DOHH2 (cell line): ENCODE measurements at regions not wholly inside any gene's neighbourhood (a gene's known extent, or its start where the extent isn't known, plus 50 kb on each side); places are given as distances from the start of the nearest gene placed in this dataset.

Source experiments
- H3F3A ChIP-seq: fragments of 200-600 bp; sonication (generic), shearing (Covaris generic); 2 replicates; pipeline ENCODE4 v1.6.0; 2016; ENCODE audit warnings: antibody characterized with exemption, mild to moderate bottlenecking; ENCODE audit not compliant: control insufficient read depth, insufficient read depth
- H3K27ac ChIP-seq: fragments of 200-600 bp; sonication (generic); 2 replicates; pipeline ENCODE4 v1.5.1; 2014; ENCODE audit warnings: low read depth, mild to moderate bottlenecking, low read length, moderate library complexity
- H3K27me3 ChIP-seq: fragments of 200-600 bp; sonication (generic); 2 replicates; pipeline ENCODE4 v1.6.1; 2014; ENCODE audit warnings: mild to moderate bottlenecking, low read length, mixed read lengths; ENCODE audit not compliant: control insufficient read depth
- H3K36me3 ChIP-seq: fragments of 200-600 bp; sonication (generic); 2 replicates; pipeline ENCODE4 v1.6.1; 2014; ENCODE audit warnings: mild to moderate bottlenecking, low read length, moderate library complexity, mixed read lengths; ENCODE audit not compliant: control insufficient read depth
- H3K4me1 ChIP-seq: fragments of 200-600 bp; sonication (generic); 2 replicates; pipeline ENCODE4 v1.6.1; 2014; ENCODE audit warnings: mild to moderate bottlenecking, low read length, mixed read lengths; ENCODE audit not compliant: control insufficient read depth
- H3K4me2 ChIP-seq: fragments of 200-600 bp; sonication (generic); 2 replicates; pipeline ENCODE4 v1.6.0; 2014; ENCODE audit warnings: mild to moderate bottlenecking, low read length, moderate library complexity
- H3K4me3 ChIP-seq: fragments of 200-600 bp; sonication (generic); 2 replicates; pipeline ENCODE4 v1.5.1; 2014; ENCODE audit warnings: mild to moderate bottlenecking, low read length, mixed read lengths
- H3K79me2 ChIP-seq: fragments of 200-600 bp; sonication (generic); 2 replicates; pipeline ENCODE4 v1.6.1; 2014; ENCODE audit warnings: mild to moderate bottlenecking, low read length, mixed read lengths; ENCODE audit not compliant: control insufficient read depth
- H3K9me2 ChIP-seq: fragments of 200-600 bp; sonication (generic); replicated peaks from 2 replicates; pipeline ENCODE4 v1.6.1; 2014; ENCODE audit warnings: mild to moderate bottlenecking, low read length, mixed read lengths; ENCODE audit not compliant: control insufficient read depth
- H3K9me3 ChIP-seq: fragments of 200-600 bp; sonication (generic); 2 replicates; pipeline ENCODE4 v1.6.1; 2014; ENCODE audit warnings: antibody characterized with exemption, low read length, mixed read lengths; ENCODE audit not compliant: control insufficient read depth, insufficient read depth
- H4K20me1 ChIP-seq: fragments of 200-600 bp; sonication (generic); 2 replicates; pipeline ENCODE4 v1.6.0; 2014; ENCODE audit warnings: low read depth, mild to moderate bottlenecking, antibody characterized with exemption, low read length, moderate library complexity; ENCODE audit not compliant: control insufficient read depth, insufficient read depth
- CTCF ChIP-seq: fragments of 200-600 bp; sonication (generic); IDR thresholded peaks from one replicate; pipeline ENCODE4 v1.5.1; 2014; ENCODE audit warnings: antibody characterized with exemption, mild to moderate bottlenecking, low read depth, low read length; ENCODE audit not compliant: poor library complexity, severe bottlenecking
- EZH2phosphoT487 ChIP-seq: fragments of 200-600 bp; sonication (generic); IDR thresholded peaks from 2 replicates; pipeline ENCODE4 v1.6.1; 2017; ENCODE audit warnings: borderline replicate concordance, mild to moderate bottlenecking, antibody characterized with exemption, low read length, moderate library complexity, mixed read lengths

GRCh38 chr18:66111018-66111417 lies 360.2 kb downstream of the CDH7 start:
- H3K79me2 ChIP-seq = no peaks in the 10 kb centered on the region
- no peak overlapping the region for H3K27ac ChIP-seq
- no peaks in the 10 kb centered on the region for H3F3A ChIP-seq
- no peaks in the 10 kb centered on the region for H3K4me1 ChIP-seq
- no peaks in the 10 kb centered on the region for H3K27me3 ChIP-seq
- H3K36me3 ChIP-seq = no peaks in the 10 kb centered on the region
- no peak overlapping the region for H3K4me2 ChIP-seq
- TF ChIP-seq EZH2phosphoT487 (no peak), CTCF (no peak)
- H3K9me3 ChIP-seq = no peaks in the 10 kb centered on the region
- H3K4me3 ChIP-seq = no peak overlapping the region
- no peaks in the 10 kb centered on the region for H3K9me2 ChIP-seq
- no peaks in the 10 kb centered on the region for H4K20me1 ChIP-seq

- Histone ChIP-seq H3K27ac (no peak overlapping the region), H4K20me1 (no peaks in the 10 kb centered on the region), H3K4me1 (no peaks in the 10 kb centered on the region), H3F3A (no peaks in the 10 kb centered on the region), H3K4me2 (no peak overlapping the region), H3K79me2 (no peaks in the 10 kb centered on the region), H3K27me3 (no peaks in the 10 kb centered on the region), H3K36me3 (no peaks in the 10 kb centered on the region), H3K9me3 (no peaks in the 10 kb centered on the region), H3K9me2 (no peaks in the 10 kb centered on the region), H3K4me3 (no peak overlapping the region)
- TF ChIP-seq EZH2phosphoT487 (no peak), CTCF (no peak)
These were observed 359.8 kb downstream of the CDH7 start for GRCh38 chr18:66110607-66111006.

- H3F3A ChIP-seq = no peaks in the 10 kb centered on the region
- H3K27me3 ChIP-seq = no peaks in the 10 kb centered on the region
- no peak overlapping the region for H3K4me3 ChIP-seq
- H3K36me3 ChIP-seq = no peaks in the 10 kb centered on the region
- H3K9me3 ChIP-seq = no peaks in the 10 kb centered on the region
- H3K4me1 ChIP-seq = no peaks in the 10 kb centered on the region
- H3K27ac ChIP-seq = no peak overlapping the region
- TF ChIP-seq CTCF (no peak), EZH2phosphoT487 (no peak)
- H3K4me2 ChIP-seq = no peak overlapping the region
- no peaks in the 10 kb centered on the region for H4K20me1 ChIP-seq
- H3K9me2 ChIP-seq = no peaks in the 10 kb centered on the region
- H3K79me2 ChIP-seq = no peaks in the 10 kb centered on the region
These were observed 359.2 kb downstream of the CDH7 start for GRCh38 chr18:66109981-66110380.

- H3K4me2 ChIP-seq = no peak overlapping the region
These were observed 356.7 kb downstream of the CDH7 start for GRCh38 chr18:66107546-66107945.

More at GRCh38 chr18:66107546-66107945, 356.7 kb downstream of the CDH7 start:
- Histone ChIP-seq H3K9me3 (no peaks in the 10 kb centered on the region), H3F3A (no peaks in the 10 kb centered on the region), H3K4me1 (no peaks in the 10 kb centered on the region), H3K27ac (no peak overlapping the region), H3K9me2 (no peaks in the 10 kb centered on the region; the same call in 1 of the 2 replicates), H3K27me3 (no peaks in the 10 kb centered on the region), H3K4me3 (no peak overlapping the region), H3K36me3 (no peaks in the 10 kb centered on the region), H4K20me1 (no peaks in the 10 kb centered on the region), H3K79me2 (no peaks in the 10 kb centered on the region)
- TF ChIP-seq CTCF (no peak), EZH2phosphoT487 (no peak)
